LNCaP clone FGC (cell line): ENCODE measurements at regions not wholly inside any gene's neighbourhood (a gene's known extent, or its start where the extent isn't known, plus 50 kb on each side); places are given as distances from the start of the nearest gene placed in this dataset.

Source experiments
- DNase-seq: peaks from one replicate; pipeline ENCODE4 v3.0.0-alpha.2; 2011; ENCODE audit warnings: low read depth
- H3K4me3 ChIP-seq: 2 replicates; pipeline ENCODE4 v1.5.1; 2011; ENCODE audit warnings: mild to moderate bottlenecking, low read depth, low read length, control low read depth
- CTCF ChIP-seq: IDR thresholded peaks from 2 replicates; pipeline ENCODE4 v1.5.1; 2012; ENCODE audit warnings: mild to moderate bottlenecking; ENCODE audit not compliant: control insufficient read depth, insufficient read depth; ENCODE audit errors: extremely low read depth

GRCh38 chr17:52357854-52358253 lies 199.3 kb upstream of the CA10 start:
- no peak overlapping the region for H3K4me3 ChIP-seq
- no peak for DNase-seq
- no peak for TF ChIP-seq CTCF

- no peak for DNase-seq
- no peak overlapping the region for H3K4me3 ChIP-seq
- TF ChIP-seq CTCF = no peak
These were observed 178.3 kb upstream of the CA10 start for GRCh38 chr17:52336796-52337195.

- no peak for TF ChIP-seq CTCF
- H3K4me3 ChIP-seq = no peak overlapping the region
- DNase-seq = no peak
These were observed 147.8 kb upstream of the CA10 start for GRCh38 chr17:52306314-52306713.

- H3K4me3 ChIP-seq = no peak overlapping the region
- DNase-seq = no peak
- no peak for TF ChIP-seq CTCF
These were observed 140.4 kb upstream of the CA10 start for GRCh38 chr17:52298881-52299280.

- no peak for DNase-seq
- TF ChIP-seq CTCF = peak; percentile 44
- H3K4me3 ChIP-seq = no peak overlapping the region
These were observed 138.9 kb upstream of the CA10 start for GRCh38 chr17:52297230-52298010.

GRCh38 chr17:52294301-52294700 lies 135.8 kb upstream of the CA10 start:
- H3K4me3 ChIP-seq = no peak overlapping the region
- no peak for TF ChIP-seq CTCF
- no peak for DNase-seq

GRCh38 chr17:52287611-52288010 lies 129.1 kb upstream of the CA10 start:
- H3K4me3 ChIP-seq = no peak overlapping the region
- TF ChIP-seq CTCF = no peak
- no peak for DNase-seq
